H1 (cell line): ENCODE measurements at regions not wholly inside any gene's neighbourhood (a gene's known extent, or its start where the extent isn't known, plus 50 kb on each side); places are given as distances from the start of the nearest gene placed in this dataset.

Source experiments
- CTCF ChIA-PET: fragments of 300-600 bp; sonication (Branson Sonifier 250); formaldehyde crosslinking; loops from one replicate; lab custom pipeline; 2021; ENCODE audit not compliant: partially characterized antibody; lab: Charles Lee
- POLR2A ChIA-PET: fragments of 300-600 bp; sonication (Branson Sonifier 250); formaldehyde crosslinking; loops from one replicate; lab custom pipeline; 2021; ENCODE audit warnings: inconsistent platforms; ENCODE audit not compliant: partially characterized antibody; lab: Charles Lee
- DNase-seq, 2 experiments: peaks; one replicate each; pipeline versions ENCODE4 v3.0.0 to v3.0.0-alpha.2; 2010 to 2022; ENCODE audit warnings: low spot score in 2 of 2, low read depth in 1 of 2, mixed read lengths in 1 of 2
- FAIRE-seq: peaks from 2 replicates; lab custom pipeline; 2011; peaks lifted over from hg19 to GRCh38; lab: Jason Lieb, UNC
- H2AFZ ChIP-seq: 2 replicates; pipeline ENCODE4 v1.8.1; 2012; ENCODE audit warnings: low read length, inconsistent platforms
- H2AK5ac ChIP-seq: 2 replicates; pipeline ENCODE4 v1.6.1; 2013; ENCODE audit warnings: low read depth, low read length
- H2BK120ac ChIP-seq: replicated peaks from 2 replicates; pipeline ENCODE3; 2013; ENCODE audit warnings: low read depth, low read length, inconsistent platforms
- H2BK12ac ChIP-seq: 2 replicates; pipeline ENCODE4 v1.6.1; 2013; ENCODE audit warnings: low read depth, low read length
- H2BK15ac ChIP-seq: 2 replicates; pipeline ENCODE4 v1.6.1; 2013; ENCODE audit warnings: low read length
- H2BK20ac ChIP-seq: 2 replicates; pipeline ENCODE4 v1.6.1; 2013; ENCODE audit warnings: low read length
- H2BK5ac ChIP-seq: 2 replicates; pipeline ENCODE4 v1.6.1; 2013; ENCODE audit warnings: low read depth, low read length
- H3K14ac ChIP-seq: 2 replicates; pipeline ENCODE4 v1.6.1; 2013; ENCODE audit warnings: inconsistent platforms; ENCODE audit not compliant: insufficient read length
- H3K18ac ChIP-seq: 2 replicates; pipeline ENCODE4 v1.6.1; 2013; ENCODE audit warnings: low read length; ENCODE audit errors: extremely low read depth
- H3K23ac ChIP-seq: 2 replicates; pipeline ENCODE4 v1.6.1; 2013; ENCODE audit warnings: inconsistent platforms; ENCODE audit not compliant: insufficient read length
- H3K23me2 ChIP-seq: 2 replicates; pipeline ENCODE4 v1.6.1; 2013; ENCODE audit warnings: low read depth, low read length
- H3K27ac ChIP-seq: 2 replicates; pipeline ENCODE4 v1.6.1; 2011; ENCODE audit warnings: low read depth, low read length, inconsistent platforms
- H3K27me3 ChIP-seq, 4 experiments: replicated peaks in 1 of 4; 1 replicate in 1 of 4; 2 replicates in 3 of 4; pipeline versions ENCODE4 v1.6.1 to v1.8.1; 2011 to 2013; ENCODE audit warnings: low read length in 3 of 4, mild to moderate bottlenecking in 3 of 4, inconsistent platforms in 2 of 4, mixed read lengths in 2 of 4, moderate library complexity in 1 of 4; ENCODE audit not compliant: control insufficient read depth in 3 of 4, insufficient read depth in 3 of 4; ENCODE audit errors: extremely low read depth in 1 of 4
- H3K36me3 ChIP-seq, 4 experiments: 2 replicates each; pipeline versions ENCODE4 v1.6.1 to v1.8.1; 2011 to 2013; ENCODE audit warnings: mild to moderate bottlenecking in 4 of 4, low read length in 3 of 4, moderate library complexity in 2 of 4, control low read depth in 1 of 4, inconsistent platforms in 1 of 4; ENCODE audit not compliant: insufficient read depth in 4 of 4, control insufficient read depth in 2 of 4
- H3K4ac ChIP-seq: replicated peaks from 2 replicates; pipeline ENCODE3; 2013; ENCODE audit warnings: low read length, low read depth, mixed read lengths, inconsistent platforms; ENCODE audit not compliant: insufficient read length
- H3K4me1 ChIP-seq, 4 experiments: replicated peaks in 1 of 4; 1 replicate in 1 of 4; 2 replicates in 3 of 4; pipeline versions ENCODE4 v1.6.1 to v1.8.1; 2011 to 2013; ENCODE audit warnings: low read length in 3 of 4, inconsistent platforms in 2 of 4, mixed read lengths in 1 of 4; ENCODE audit not compliant: insufficient read depth in 4 of 4, control insufficient read depth in 3 of 4
- H3K4me2 ChIP-seq, 2 experiments: 2 replicates each; pipeline versions ENCODE4 v1.6.1 to v1.8.1; 2011 to 2013; ENCODE audit warnings: low read depth in 2 of 2, low read length in 2 of 2, control low read depth in 1 of 2, inconsistent platforms in 1 of 2, mild to moderate bottlenecking in 1 of 2; ENCODE audit not compliant: insufficient read depth in 1 of 2
- H3K4me3 ChIP-seq, 4 experiments: fragments of 200-600, 300-600 bp in 1 of 4; sonication (generic), shearing (Covaris generic), sonication (Bioruptor Twin) in 1 of 4; 2 replicates each; pipeline versions ENCODE4 v1.5.1 to v1.8.1; 2011 to 2016; ENCODE audit warnings: low read length in 4 of 4, low read depth in 3 of 4, control low read depth in 2 of 4, inconsistent platforms in 2 of 4, mild to moderate bottlenecking in 2 of 4, mixed read lengths in 1 of 4, moderate library complexity in 1 of 4; ENCODE audit not compliant: insufficient read depth in 2 of 4; ENCODE audit errors: extremely low read depth in 1 of 4
- H3K56ac ChIP-seq: replicated peaks from 2 replicates; pipeline ENCODE3; 2013; ENCODE audit warnings: low read depth, mild to moderate bottlenecking, mixed read lengths, low read length, inconsistent platforms; ENCODE audit not compliant: insufficient read length
- H3K79me1 ChIP-seq: 2 replicates; pipeline ENCODE4 v1.6.1; 2013; ENCODE audit warnings: low read depth, low read length, control low read depth
- H3K79me2 ChIP-seq, 2 experiments: 2 replicates each; pipeline versions ENCODE4 v1.6.1 to v1.8.1; 2012 to 2013; ENCODE audit warnings: low read length in 2 of 2, mild to moderate bottlenecking in 2 of 2, inconsistent platforms in 1 of 2; ENCODE audit not compliant: insufficient read depth in 2 of 2, control insufficient read depth in 1 of 2
- H3K9ac ChIP-seq, 4 experiments: replicated peaks in 1 of 4; 1 replicate in 1 of 4; 2 replicates in 3 of 4; pipeline versions ENCODE4 v1.6.1 to v1.8.1; 2011 to 2013; ENCODE audit warnings: low read depth in 3 of 4, low read length in 3 of 4, control low read depth in 2 of 4, mild to moderate bottlenecking in 2 of 4, moderate library complexity in 2 of 4, inconsistent platforms in 1 of 4; ENCODE audit errors: extremely low read depth in 1 of 4
- H3K9me3 ChIP-seq, 2 experiments: 2 replicates each; pipeline versions ENCODE4 v1.6.1 to v1.8.1; 2012 to 2013; ENCODE audit warnings: mild to moderate bottlenecking in 2 of 2, moderate library complexity in 2 of 2, control low read depth in 1 of 2, inconsistent platforms in 1 of 2, low read depth in 1 of 2, low read length in 1 of 2, mixed read lengths in 1 of 2; ENCODE audit not compliant: insufficient read depth in 2 of 2
- H4K20me1 ChIP-seq, 2 experiments: replicated peaks in 1 of 2; 2 replicates each; pipeline versions ENCODE3 to v1.8.1; 2011 to 2013; ENCODE audit warnings: inconsistent platforms in 2 of 2, low read length in 2 of 2, mild to moderate bottlenecking in 1 of 2; ENCODE audit not compliant: insufficient read depth in 2 of 2, control insufficient read depth in 1 of 2
- H4K5ac ChIP-seq: 2 replicates; pipeline ENCODE4 v1.6.1; 2013; ENCODE audit warnings: low read length, low read depth, mixed read lengths, inconsistent platforms; ENCODE audit not compliant: insufficient read length
- H4K8ac ChIP-seq: 2 replicates; pipeline ENCODE4 v1.8.0; 2013; ENCODE audit warnings: mild to moderate bottlenecking, moderate library complexity, low read length, inconsistent platforms; ENCODE audit not compliant: insufficient read depth; ENCODE audit errors: extremely low read depth
- H4K91ac ChIP-seq: replicated peaks from 2 replicates; pipeline ENCODE3; 2013; ENCODE audit warnings: low read length, mixed read lengths, inconsistent platforms; ENCODE audit not compliant: insufficient read length
- EGR1 ChIP-seq: IDR thresholded peaks from 2 replicates; pipeline ENCODE4 v1.6.1; 2011; ENCODE audit warnings: low read depth, low read length, borderline replicate concordance
- FOSL1 ChIP-seq: IDR thresholded peaks from 2 replicates; pipeline ENCODE4 v1.6.1; 2011; ENCODE audit warnings: mild to moderate bottlenecking, low read depth, low read length, moderate library complexity; ENCODE audit not compliant: insufficient read depth
- NRF1 ChIP-seq: IDR thresholded peaks from 2 replicates; pipeline ENCODE4 v1.6.1; 2011; ENCODE audit warnings: mild to moderate bottlenecking, low read depth, low read length, improper control_type of control experiment
- RAD21 ChIP-seq, 2 experiments: IDR thresholded peaks in 1 of 2; conservative IDR thresholded peaks in 1 of 2; 2 replicates each; pipeline ENCODE4 v1.6.1; 2011; ENCODE audit warnings: low read depth in 2 of 2, low read length in 2 of 2, improper control_type of control experiment in 1 of 2, inconsistent platforms in 1 of 2, mild to moderate bottlenecking in 1 of 2, moderate library complexity in 1 of 2
- RXRA ChIP-seq: IDR thresholded peaks from 2 replicates; pipeline ENCODE4 v1.6.1; 2011; ENCODE audit warnings: low read depth, mild to moderate bottlenecking, low read length, moderate library complexity; ENCODE audit not compliant: insufficient read depth
- SIN3A ChIP-seq, 2 experiments: IDR thresholded peaks in 1 of 2; conservative IDR thresholded peaks in 1 of 2; 2 replicates each; pipeline ENCODE4 v1.6.1; 2011 to 2012; ENCODE audit warnings: low read length in 2 of 2, improper control_type of control experiment in 1 of 2, low read depth in 1 of 2, mild to moderate bottlenecking in 1 of 2
- WGBS, 2 experiments: shearing (Covaris generic) in 1 of 2; methylation state at CpG; one replicate each; pipeline versions ENCODE4 v1.1.6 to v1.1.7; 2013 to 2015; ENCODE audit warnings: low lambda C conversion rate in 2 of 2, mixed read lengths in 2 of 2, inconsistent platforms in 1 of 2, low coverage in 1 of 2, missing lambda C conversion rate in 1 of 2; ENCODE audit not compliant: insufficient replicate concordance in 2 of 2, insufficient coverage in 1 of 2, insufficient read length in 1 of 2; ENCODE audit errors: extremely low coverage in 1 of 2, missing lambda C conversion rate in 1 of 2; 5-methylcytosine and 5-hydroxymethylcytosine counted together

DNA sequence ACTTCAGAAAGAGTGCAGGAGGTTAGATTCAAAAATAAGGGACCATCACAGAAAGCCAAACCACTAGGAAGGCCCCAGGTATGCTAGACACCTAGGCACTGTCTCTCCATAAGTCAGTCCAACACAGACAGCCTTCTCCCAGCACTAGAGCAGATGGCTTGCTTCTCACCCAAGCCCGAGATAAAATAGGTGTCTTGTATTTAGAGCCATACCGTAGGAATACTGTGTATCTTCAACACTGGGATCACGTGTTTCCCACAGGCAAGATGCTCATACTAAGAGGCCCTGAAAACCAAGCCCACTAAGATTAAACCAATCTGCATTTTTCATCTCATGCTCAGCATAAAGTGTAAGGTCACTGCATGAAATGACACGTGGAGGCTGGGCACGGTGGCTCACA lies 223.3 kb upstream of the KAZN start:
- ChIA-PET POLR2A (no interaction called here), CTCF (interaction anchor here (1.3 kb wide), 1 partner anchor 20 kb away, joined by 5 read pairs; no protein-coding TSS in a partner anchor)
- Histone ChIP-seq H3K79me2 (no peaks in the 10 kb centered on the region), H3K9me3 (no peaks in the 10 kb centered on the region), H3K56ac (no peak overlapping the region), H2AFZ (no peak overlapping the region), H2AK5ac (no peak overlapping the region), H3K18ac (no peak overlapping the region), H4K20me1 (no peaks in the 10 kb centered on the region), H3K23me2 (no peaks in the 10 kb centered on the region), H2BK120ac (no peak overlapping the region), H4K8ac (no peak overlapping the region), H3K36me3 (no peaks in the 10 kb centered on the region), H3K27me3 (no peaks in the 10 kb centered on the region), H2BK12ac (no peak overlapping the region), H3K4ac (no peak overlapping the region), H3K23ac (no peak overlapping the region), H3K4me2 (no peak overlapping the region), H3K9ac (no peak overlapping the region), H3K14ac (no peak overlapping the region), H4K5ac (no peak overlapping the region), H3K4me1 (peaks cover 0 to 6% (median 2%) of the 10 kb centered on the region in 4 experiments; a peak in 3 of 7 replicates), H4K91ac (no peak overlapping the region), H3K4me3 (no peak overlapping the region), H2BK20ac (no peak overlapping the region), H2BK15ac (no peak overlapping the region), H2BK5ac (no peak overlapping the region), H3K79me1 (no peaks in the 10 kb centered on the region), H3K27ac (no peak overlapping the region)
- WGBS, 2 experiments: 86% methylated on average over 5 of the region's 5 CpGs; no CpG with 5 or more reads in 1 of the 2 experiments
- TF ChIP-seq EGR1: no peak
- TF ChIP-seq RAD21 (IDR thresholded peaks at IDR 0.05 in 1 of 2, conservative IDR thresholded peaks at IDR 0.05 in 1 of 2; ENCODE audit: low read depth in 2 of 2, low read length in 2 of 2): no peak
- no peak for TF ChIP-seq FOSL1
- TF ChIP-seq NRF1: no peak
- no peak for TF ChIP-seq RXRA
- no peak for TF ChIP-seq SIN3A (conservative IDR thresholded peaks at IDR 0.05 in 1 of 2, IDR thresholded peaks at IDR 0.05 in 1 of 2; ENCODE audit: low read depth in 1 of 2, low read length in 2 of 2)
- DNase-seq (no peak), FAIRE-seq (no peak)
